A172 (cell line): ENCODE measurements at regions not wholly inside any gene's neighbourhood (a gene's known extent, or its start where the extent isn't known, plus 50 kb on each side); places are given as distances from the start of the nearest gene placed in this dataset.
"Not testable (repeated sequence)": the region's sequence is repeated elsewhere in the genome, so short reads cannot be mapped to it uniquely, and the experiment has no call there.

ENCODE experiments used
- DNase-seq: peaks from one replicate; pipeline ENCODE4 v3.0.0-alpha.2; 2015; ENCODE audit warnings: low spot score

DNA sequence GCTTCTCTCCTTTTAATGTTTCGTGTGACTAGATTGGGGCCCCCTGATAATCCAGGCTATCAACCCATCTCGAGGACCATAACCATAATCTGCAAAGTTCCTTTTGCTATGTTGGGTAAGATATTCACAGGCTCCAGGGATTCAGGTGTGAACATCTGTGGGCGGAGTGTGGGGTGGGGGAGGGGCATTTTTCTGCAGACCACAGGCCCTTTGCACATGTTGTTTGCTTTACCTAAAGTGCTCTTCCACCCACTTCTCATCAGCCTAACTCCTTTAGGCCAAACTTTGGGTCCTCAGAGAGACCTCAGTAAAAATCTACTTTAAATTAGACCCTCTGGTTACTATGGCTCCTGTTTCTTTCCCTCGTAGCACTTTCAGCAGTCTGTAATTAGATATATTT is 284.4 kb downstream of the WDR11 start:
- DNase-seq = no peak

DNA sequence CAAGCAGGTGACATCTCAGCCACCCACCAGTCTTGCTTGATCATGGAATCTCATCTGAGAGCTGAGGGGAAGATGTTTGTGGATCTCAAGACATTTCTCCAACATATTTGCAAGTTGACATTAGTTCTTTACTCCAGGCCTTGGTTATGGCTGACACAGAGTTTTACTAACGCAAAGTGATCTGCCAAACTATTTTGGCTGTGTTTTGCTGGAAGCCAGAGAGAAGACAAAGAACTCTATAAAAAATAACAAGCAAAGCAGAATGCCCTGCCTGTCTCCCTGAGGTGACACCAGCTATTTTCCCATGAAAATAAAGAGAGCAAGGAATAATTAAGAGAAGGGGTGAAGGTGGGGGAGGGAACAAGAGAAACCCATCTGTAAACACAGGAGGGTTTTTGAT is 286.4 kb downstream of the WDR11 start:
- DNase-seq = no peak

- DNase-seq = no peak
Observed at GRCh38 chr10:121138112-121138860, 287.1 kb downstream of the WDR11 start.

DNA sequence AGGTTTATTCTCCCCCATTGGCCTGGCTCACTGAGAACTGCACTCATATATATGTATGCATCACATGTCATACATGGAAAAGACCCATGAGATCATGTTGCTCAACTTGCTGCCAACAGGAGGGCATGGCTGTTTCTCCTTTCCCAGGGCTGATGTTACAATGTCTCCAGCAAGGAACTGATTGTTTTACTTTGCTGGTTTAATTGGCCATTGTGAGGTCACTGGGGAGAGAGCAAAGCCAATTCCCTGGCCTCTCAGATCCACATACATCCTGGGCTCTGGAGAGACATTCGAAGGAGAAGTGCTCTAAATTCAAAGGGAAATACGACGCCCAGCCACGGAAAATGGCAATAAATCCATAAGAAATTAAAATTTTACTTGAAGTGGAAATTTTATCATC is 287.8 kb downstream of the WDR11 start:
- DNase-seq = no peak

DNA sequence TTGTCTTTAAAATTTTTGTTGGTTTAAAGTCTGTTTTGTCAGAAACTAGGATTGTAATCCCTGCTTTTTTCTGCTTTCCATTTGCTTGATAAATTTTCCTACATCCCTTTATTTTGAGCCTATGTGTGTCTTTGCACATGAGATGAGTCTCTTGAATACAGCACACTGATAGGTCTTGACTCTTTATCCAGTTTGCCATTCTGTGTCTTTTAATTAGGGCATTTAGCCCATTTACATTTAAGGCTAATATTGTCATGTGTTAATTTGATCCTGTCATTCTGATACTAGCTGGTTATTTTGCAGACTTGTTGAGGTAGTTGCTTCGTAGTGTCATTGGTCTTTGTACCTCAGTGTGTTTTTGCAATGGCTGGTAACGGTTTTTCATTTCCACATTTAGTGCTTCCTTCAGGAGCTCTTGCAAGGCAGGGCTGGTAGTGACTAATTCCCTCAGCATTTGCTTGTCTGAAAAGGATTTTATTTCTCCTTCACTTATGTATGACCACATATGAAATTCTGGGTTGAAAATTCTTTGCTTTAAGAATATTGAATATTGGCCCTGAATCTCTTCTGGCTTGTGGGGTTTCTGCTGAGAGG is 294.7 kb downstream of the WDR11 start:
- not testable (repeated sequence) for DNase-seq

GRCh38 chr10:121148921-121149320 is 297.8 kb downstream of the WDR11 start:
- DNase-seq = no peak

DNA sequence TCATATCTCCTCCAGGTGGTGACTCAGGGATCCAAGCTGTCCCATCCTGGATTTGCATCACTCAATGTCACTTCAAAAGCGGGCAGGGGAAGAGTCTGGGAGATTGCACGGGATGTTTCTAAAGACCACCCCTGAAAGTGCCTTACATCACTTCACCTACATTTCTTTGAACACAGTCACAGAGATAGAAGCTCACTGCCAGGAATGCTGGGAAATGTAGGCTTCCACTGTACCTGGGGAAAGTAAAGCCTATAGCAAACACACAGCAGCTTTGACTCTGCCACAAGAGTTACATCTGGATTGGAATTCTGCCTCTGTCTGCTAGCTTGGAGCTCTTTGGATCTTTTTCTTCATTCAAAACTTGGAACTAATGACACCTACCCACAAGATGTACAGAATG is 300.9 kb downstream of the WDR11 start:
- no peak for DNase-seq

- DNase-seq = no peak
Observed at GRCh38 chr10:121152935-121153334, 301.8 kb downstream of the WDR11 start.

- DNase-seq = no peak
Observed at GRCh38 chr10:121154310-121154709, 303.1 kb downstream of the WDR11 start.

DNA sequence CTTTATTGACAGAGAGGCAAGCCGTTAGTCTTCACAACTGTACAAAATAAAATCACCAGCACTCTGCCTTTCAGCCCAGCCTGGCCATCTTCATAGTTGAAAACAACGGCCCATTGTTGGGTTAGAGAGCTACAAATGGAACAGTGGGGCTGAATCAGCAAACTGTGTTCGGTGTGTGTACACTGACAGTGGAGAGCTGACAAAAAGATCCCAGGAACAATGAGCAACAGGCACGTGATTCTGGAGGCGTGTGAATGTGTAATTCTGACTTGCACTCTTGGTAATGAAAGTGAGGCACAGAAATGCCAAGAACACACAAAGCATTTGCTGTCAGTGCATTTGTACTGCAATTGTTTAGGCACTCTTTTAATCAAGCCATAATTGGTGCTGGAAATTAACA is 303.7 kb downstream of the WDR11 start:
- no peak for DNase-seq

- DNase-seq = no peak
Observed at GRCh38 chr10:121155742-121156474, 304.7 kb downstream of the WDR11 start.

- no peak for DNase-seq
Observed at GRCh38 chr10:121157998-121158397, 306.8 kb downstream of the WDR11 start.

- no peak for DNase-seq
Observed at GRCh38 chr10:121158988-121159579, 307.9 kb downstream of the WDR11 start.

GRCh38 chr10:121159670-121160069 is 308.5 kb downstream of the WDR11 start:
- no peak for DNase-seq

GRCh38 chr10:121165276-121165675 is 314.1 kb downstream of the WDR11 start:
- no peak for DNase-seq

DNA sequence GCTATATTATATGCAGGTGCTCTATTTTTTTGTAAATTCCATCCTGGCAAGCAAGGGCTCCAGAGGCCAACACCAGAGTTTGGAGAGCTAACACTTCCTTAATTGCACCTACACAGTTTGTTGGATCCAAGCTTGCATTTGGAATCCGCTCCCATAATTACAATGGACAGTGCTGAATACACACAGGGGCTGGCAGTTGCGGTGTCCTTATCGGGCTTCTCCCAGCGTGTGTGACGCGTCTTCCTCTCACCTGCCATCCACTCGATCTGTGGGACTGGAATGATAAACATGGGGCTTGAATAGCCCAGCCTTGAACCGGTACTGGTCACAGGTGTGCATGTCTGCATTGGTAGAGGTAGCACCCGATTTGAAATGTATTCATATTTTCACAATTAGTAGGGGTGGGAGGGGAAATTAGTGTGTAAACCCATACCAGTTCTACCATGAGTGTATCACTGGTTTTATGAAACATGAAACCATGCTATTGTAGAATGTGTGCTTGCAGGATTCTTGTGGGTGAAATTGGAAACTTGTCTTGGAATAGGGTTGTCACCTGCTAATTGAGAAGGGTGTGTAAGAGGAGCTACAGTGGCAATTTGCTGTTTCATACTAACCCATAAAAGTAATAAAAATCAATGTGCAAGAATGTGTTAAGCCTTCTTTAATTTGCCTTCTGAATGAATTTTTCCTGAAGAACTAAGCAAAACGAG is 316.5 kb downstream of the WDR11 start:
- DNase-seq = no peak

DNA sequence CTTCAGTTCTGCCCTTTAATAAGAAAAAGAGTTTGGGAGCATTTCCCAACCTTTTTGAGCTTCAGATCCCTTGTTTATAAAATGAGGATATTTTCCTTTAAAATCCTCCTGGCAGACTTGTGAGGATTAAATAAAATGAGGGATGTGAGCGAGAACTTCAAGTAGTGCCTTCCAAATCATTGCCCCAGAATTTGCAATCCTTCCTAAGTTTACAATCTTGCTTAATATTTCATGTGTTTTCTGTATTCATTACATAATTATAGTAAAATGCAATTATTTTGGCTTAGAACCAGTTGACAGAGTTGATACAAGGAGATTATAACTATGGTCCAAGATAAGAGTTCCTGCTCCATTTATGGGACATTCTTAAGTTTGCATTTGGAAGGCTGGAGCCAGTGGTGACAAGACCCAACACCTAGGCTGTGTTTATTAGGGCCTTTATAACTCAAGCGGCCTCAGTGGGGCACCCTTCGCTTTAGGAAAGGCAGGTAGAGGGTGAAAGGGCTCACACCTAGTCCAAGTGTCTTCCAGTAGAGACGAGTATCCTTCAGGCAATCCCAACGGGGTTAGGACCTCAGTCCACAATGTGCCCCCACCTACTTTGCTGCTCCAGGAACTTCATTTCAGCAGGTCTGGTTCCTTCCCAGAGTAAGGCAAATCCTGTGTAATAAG is 317.5 kb downstream of the WDR11 start:
- no peak for DNase-seq

DNA sequence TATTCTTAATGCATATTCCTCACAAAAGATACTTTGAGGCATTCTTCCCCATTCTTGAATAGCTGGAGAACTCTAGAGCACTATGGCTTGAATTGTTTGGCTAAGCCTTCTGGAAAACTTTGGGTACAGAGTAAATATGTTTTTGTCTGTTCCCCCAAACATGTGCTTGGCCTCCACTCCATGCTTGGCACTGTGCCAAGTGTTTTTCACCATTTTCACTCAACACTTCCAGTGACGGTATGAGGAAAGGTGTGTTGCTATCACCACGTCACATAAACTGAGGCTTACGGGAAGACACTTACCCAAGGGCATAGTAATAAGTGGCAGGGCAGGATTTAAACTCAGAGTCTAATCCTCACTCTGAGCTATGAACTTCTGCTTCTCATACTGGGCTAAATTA is 318.2 kb downstream of the WDR11 start:
- no peak for DNase-seq

GRCh38 chr10:121171825-121172787 is 320.9 kb downstream of the WDR11 start:
- DNase-seq = no peak

DNA sequence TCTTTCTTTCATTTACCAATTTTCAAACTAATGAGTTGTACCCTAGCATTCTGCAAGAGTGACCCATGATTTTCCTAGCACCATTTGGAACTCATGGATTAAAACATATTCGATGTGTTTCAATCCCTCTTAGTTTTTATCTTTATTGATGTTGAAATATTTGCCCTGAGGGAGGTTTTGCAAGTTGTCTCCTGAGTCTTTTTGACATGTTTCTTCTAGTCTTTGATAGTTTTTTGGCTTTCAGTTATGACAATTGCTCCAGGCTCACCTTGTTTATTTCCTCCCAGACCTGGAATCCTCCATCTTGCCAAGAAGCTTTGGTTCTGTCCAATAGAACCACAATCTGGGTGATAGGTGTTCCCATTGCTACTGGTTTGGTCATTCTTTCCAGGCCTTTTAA is 327.8 kb downstream of the WDR11 start:
- no peak for DNase-seq
